ENCODE measurements at regions not wholly inside any gene's neighbourhood (a gene's known extent, or its start where the extent isn't known, plus 50 kb on each side); places are given as distances from the start of the nearest gene placed in this dataset.
A peak's percentile ranks its signal among the peaks of the same experiment; 100 is the strongest.

DNA sequence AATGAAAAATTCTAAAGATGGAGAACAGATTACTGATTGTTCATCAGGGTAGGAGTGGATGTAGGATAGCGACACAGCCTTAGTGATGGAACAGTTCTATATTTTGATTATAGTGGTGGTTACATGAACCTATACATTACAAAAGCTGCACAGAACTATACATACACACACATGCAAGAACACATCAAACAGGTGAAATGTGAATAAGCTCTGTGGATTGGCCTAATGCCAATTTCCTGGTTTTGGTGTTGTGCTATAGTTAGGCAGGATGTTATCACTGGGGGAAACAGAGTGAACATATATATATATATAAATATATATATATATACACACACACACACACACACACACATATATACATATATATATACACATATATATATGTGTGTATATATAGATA lies 76.4 kb upstream of the PIK3CG start:
- H3K9me3 ChIP-seq = no peaks in the 10 kb centered on the region
- no peak for TF ChIP-seq CTCF (IDR thresholded peaks at IDR 0.05)
- no peak for TF ChIP-seq EP300 (IDR thresholded peaks at IDR 0.05)
- no peaks in the 10 kb centered on the region for H3K27me3 ChIP-seq
- no peak overlapping the region for H3K27ac ChIP-seq
- intact Hi-C loops (cut with DNase I; ENCODE audit: low total_unique reads) = no loop called here
- peak in 1 of 2 donors; percentile 15 for DNase-seq
- no peaks in the 10 kb centered on the region for H3K4me1 ChIP-seq
- no peaks in the 10 kb centered on the region for H3K36me3 ChIP-seq
- WGBS, 5 donors = 89 to 100% (median 94%) methylated on average over 1 of the region's 1 CpG
- H3K4me3 ChIP-seq = no peak overlapping the region

GRCh38 chr7:106791526-106791925 lies 73.6 kb upstream of the PIK3CG start:
- H3K36me3 ChIP-seq = no peaks in the 10 kb centered on the region
- no peaks in the 10 kb centered on the region for H3K27me3 ChIP-seq
- no peaks in the 10 kb centered on the region for H3K4me1 ChIP-seq
- no peaks in the 10 kb centered on the region for H3K9me3 ChIP-seq
- DNase-seq = no peak
- 51 to 64% (median 57%) methylated on average over 4 of the region's 4 CpGs for WGBS, 5 donors
- TF ChIP-seq POLR2AphosphoS5 (IDR thresholded peaks at IDR 0.05) = no peak
- no peak for TF ChIP-seq CTCF (IDR thresholded peaks at IDR 0.05)
- no peak for TF ChIP-seq POLR2A (IDR thresholded peaks at IDR 0.05)
- no peak for TF ChIP-seq EP300 (IDR thresholded peaks at IDR 0.05)
- no peak overlapping the region for H3K4me3 ChIP-seq
- H3K27ac ChIP-seq = peak overlapping the region in 1 of 5 donors; percentile 1
- intact Hi-C loops (cut with DNase I; ENCODE audit: low total_unique reads) = no loop called here

- no peaks in the 10 kb centered on the region for H3K27me3 ChIP-seq
- H3K4me1 ChIP-seq = no peaks in the 10 kb centered on the region
- no peak for DNase-seq
- no peaks in the 10 kb centered on the region for H3K36me3 ChIP-seq
- intact Hi-C loops (cut with DNase I; ENCODE audit: low total_unique reads) = no loop called here
- H3K9me3 ChIP-seq = no peaks in the 10 kb centered on the region
- H3K4me3 ChIP-seq = no peak overlapping the region
- H3K27ac ChIP-seq = peak overlapping the region in 1 of 5 donors; percentile 1
- TF ChIP-seq CTCF (IDR thresholded peaks at IDR 0.05) (no peak), POLR2A (IDR thresholded peaks at IDR 0.05) (no peak), EP300 (IDR thresholded peaks at IDR 0.05) (no peak), POLR2AphosphoS5 (IDR thresholded peaks at IDR 0.05) (no peak)
- WGBS, 5 donors = 40 to 48% (median 44%) methylated on average over 8 of the region's 8 CpGs
These were observed 72.7 kb upstream of the PIK3CG start for GRCh38 chr7:106792233-106792926.

- Histone ChIP-seq H3K27ac (no peak overlapping the region), H3K36me3 (no peaks in the 10 kb centered on the region), H3K27me3 (no peaks in the 10 kb centered on the region), H3K4me3 (no peak overlapping the region), H3K4me1 (no peaks in the 10 kb centered on the region), H3K9me3 (peaks cover 0 to 6% (median 3%) of the 10 kb centered on the region in 4 donors)
- TF ChIP-seq POLR2AphosphoS5 (IDR thresholded peaks at IDR 0.05) (no peak), CTCF (IDR thresholded peaks at IDR 0.05) (peak in 4 of 7 experiments; percentile 45 to 67 (median 50)), EP300 (IDR thresholded peaks at IDR 0.05) (no peak), POLR2A (IDR thresholded peaks at IDR 0.05) (no peak)
- intact Hi-C loops (cut with DNase I; ENCODE audit: low total_unique reads) = no loop called here
- peak in 1 of 2 donors; percentile 70 for DNase-seq
- WGBS, 5 donors = 58 to 69% (median 63%) methylated on average over 7 of the region's 7 CpGs
These were observed 71.8 kb upstream of the PIK3CG start for GRCh38 chr7:106793015-106793975.
